ENCODE measurements at regions not wholly inside any gene's neighbourhood (a gene's known extent, or its start where the extent isn't known, plus 50 kb on each side); places are given as distances from the start of the nearest gene placed in this dataset.

DNA sequence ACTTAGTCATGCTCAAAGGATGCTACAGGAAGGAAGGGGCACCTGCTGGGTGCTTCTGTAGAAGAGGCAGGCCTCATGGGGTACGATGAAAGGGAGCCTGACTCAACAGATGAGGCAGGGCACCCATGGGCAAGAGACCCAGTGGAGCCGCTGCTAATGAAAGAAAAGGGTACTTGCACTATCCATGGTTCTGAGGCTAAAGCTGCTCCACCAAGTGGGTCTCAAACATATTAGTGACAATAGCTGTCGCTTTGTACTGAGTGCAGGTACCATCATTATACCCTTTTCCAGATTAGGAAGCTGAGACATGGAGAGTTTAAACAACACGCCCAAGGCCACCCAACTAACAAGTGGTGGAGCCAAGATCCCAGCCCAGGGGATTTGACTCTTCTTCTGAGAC lies 127.5 kb upstream of the SERPIND1 start:
- no peaks in the 10 kb centered on the region for H3K27me3 ChIP-seq (replicated peaks; ENCODE audit: insufficient read depth, low read depth, low read length, poor library complexity)
- no peak overlapping the region for H3K27ac ChIP-seq (ENCODE audit: low read depth, low read length, poor library complexity, severe bottlenecking)
- ChIA-PET POLR2A (ENCODE audit: low non-redundant PET) (no interaction called here), CTCF (no interaction called here)
- no TSS peak for BruUV-seq (replicated peaks)
- no peaks in the 10 kb centered on the region for H3K4me1 ChIP-seq (ENCODE audit: insufficient read depth, low read length, poor library complexity, severe bottlenecking)
- no peaks in the 10 kb centered on the region for H3K36me3 ChIP-seq (ENCODE audit: insufficient read depth, low read length, poor library complexity, severe bottlenecking)
- intact Hi-C loops (cut with micrococcal nuclease; ENCODE audit: unreplicated experiment), result no loop called here
- H3K4me3 ChIP-seq (ENCODE audit: low read depth, low read length, poor library complexity, severe bottlenecking), result no peak overlapping the region
- DNase-seq (ENCODE audit: low spot score), result no peak
- H3K9me3 ChIP-seq (ENCODE audit: low read depth, low read length, poor library complexity, severe bottlenecking), result no peaks in the 10 kb centered on the region
- TF ChIP-seq, protein P1, sequence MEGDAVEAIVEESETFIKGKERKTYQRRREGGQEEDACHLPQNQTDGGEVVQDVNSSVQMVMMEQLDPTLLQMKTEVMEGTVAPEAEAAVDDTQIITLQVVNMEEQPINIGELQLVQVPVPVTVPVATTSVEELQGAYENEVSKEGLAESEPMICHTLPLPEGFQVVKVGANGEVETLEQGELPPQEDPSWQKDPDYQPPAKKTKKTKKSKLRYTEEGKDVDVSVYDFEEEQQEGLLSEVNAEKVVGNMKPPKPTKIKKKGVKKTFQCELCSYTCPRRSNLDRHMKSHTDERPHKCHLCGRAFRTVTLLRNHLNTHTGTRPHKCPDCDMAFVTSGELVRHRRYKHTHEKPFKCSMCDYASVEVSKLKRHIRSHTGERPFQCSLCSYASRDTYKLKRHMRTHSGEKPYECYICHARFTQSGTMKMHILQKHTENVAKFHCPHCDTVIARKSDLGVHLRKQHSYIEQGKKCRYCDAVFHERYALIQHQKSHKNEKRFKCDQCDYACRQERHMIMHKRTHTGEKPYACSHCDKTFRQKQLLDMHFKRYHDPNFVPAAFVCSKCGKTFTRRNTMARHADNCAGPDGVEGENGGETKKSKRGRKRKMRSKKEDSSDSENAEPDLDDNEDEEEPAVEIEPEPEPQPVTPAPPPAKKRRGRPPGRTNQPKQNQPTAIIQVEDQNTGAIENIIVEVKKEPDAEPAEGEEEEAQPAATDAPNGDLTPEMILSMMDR (conservative IDR thresholded peaks at IDR 0.05; ENCODE audit: low read depth, low read length), result no peak
- no peak for TF ChIP-seq EZH2 (IDR thresholded peaks at IDR 0.05; ENCODE audit: borderline replicate concordance, low read depth, low read length, poor library complexity, severe bottlenecking)

DNA sequence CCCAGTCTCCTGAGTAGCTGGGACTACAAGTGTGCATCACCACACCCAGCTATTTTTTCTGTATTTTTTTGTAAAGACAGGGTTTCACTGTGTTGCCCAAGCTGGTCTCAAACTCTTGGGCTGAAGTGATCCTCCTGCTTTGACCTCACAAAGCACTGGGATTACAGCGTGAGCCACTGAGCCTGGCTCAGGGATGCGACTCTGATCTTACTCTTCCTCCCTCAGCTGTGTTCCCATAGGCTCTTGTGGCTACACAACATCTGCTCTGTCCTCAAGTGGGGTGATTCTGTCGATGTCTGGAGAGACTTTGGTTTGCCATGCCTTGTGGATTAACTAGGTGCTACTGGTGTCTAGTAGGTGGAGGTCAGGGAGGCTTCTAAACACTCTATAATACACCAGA lies 127.0 kb upstream of the SERPIND1 start:
- ChIA-PET POLR2A (ENCODE audit: low non-redundant PET) (no interaction called here), CTCF (no interaction called here)
- no TSS peak for BruUV-seq (replicated peaks)
- TF ChIP-seq EZH2 (IDR thresholded peaks at IDR 0.05; ENCODE audit: borderline replicate concordance, low read depth, low read length, poor library complexity, severe bottlenecking), result no peak
- TF ChIP-seq, protein P1 (conservative IDR thresholded peaks at IDR 0.05; ENCODE audit: low read depth, low read length), result no peak
- Histone ChIP-seq H3K27ac (ENCODE audit: low read depth, low read length, poor library complexity, severe bottlenecking) (no peak overlapping the region), H3K27me3 (replicated peaks; ENCODE audit: insufficient read depth, low read depth, low read length, poor library complexity) (no peaks in the 10 kb centered on the region), H3K36me3 (ENCODE audit: insufficient read depth, low read length, poor library complexity, severe bottlenecking) (no peaks in the 10 kb centered on the region), H3K4me3 (ENCODE audit: low read depth, low read length, poor library complexity, severe bottlenecking) (no peak overlapping the region), H3K4me1 (ENCODE audit: insufficient read depth, low read length, poor library complexity, severe bottlenecking) (no peaks in the 10 kb centered on the region), H3K9me3 (ENCODE audit: low read depth, low read length, poor library complexity, severe bottlenecking) (no peaks in the 10 kb centered on the region)
- no peak for DNase-seq (ENCODE audit: low spot score)
- intact Hi-C loops (cut with micrococcal nuclease; ENCODE audit: unreplicated experiment), result no loop called here

DNA sequence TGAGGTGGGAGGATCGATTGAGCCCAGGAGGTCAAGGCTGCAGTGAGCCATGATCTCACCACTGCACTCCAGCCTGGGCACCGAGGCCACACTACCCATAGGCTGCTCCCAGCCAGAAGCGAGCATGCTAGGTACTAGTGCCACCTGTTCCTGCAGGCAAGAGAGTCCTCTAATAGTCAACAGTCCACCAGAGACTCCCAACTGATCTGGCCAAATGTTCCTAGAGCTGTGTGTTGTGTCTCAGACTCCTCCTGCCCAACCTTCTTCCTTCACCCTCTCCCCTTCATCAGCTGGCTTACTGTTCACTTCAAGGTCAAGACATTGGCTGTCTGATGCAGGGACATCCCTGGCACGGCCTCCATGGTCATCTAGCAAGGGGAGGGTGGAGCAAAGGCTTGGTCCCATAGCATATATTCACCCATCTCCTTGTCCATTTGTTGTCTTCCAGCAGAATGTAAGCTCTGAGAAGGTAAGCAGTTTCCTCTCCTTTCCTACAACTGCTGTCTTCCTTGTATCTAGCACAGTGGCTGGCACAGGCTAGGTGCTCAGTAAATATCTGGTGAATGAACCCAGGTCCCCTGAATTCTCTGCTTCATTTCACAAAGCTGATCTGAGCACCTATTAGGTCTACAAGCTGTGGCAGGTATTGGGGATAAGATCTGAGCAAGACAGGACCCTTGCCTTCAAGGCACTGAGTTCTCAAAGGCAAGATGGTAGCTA lies 126.2 kb upstream of the SERPIND1 start:
- intact Hi-C loops (cut with micrococcal nuclease; ENCODE audit: unreplicated experiment), result no loop called here
- TF ChIP-seq, protein P1 (conservative IDR thresholded peaks at IDR 0.05; ENCODE audit: low read depth, low read length), result no peak
- no peak for TF ChIP-seq EZH2 (IDR thresholded peaks at IDR 0.05; ENCODE audit: borderline replicate concordance, low read depth, low read length, poor library complexity, severe bottlenecking)
- CTCF ChIA-PET, result interaction anchor here (0.6 kb wide), 1 partner anchor 551 kb away, joined by 3 read pairs; no protein-coding TSS in a partner anchor
- BruUV-seq (replicated peaks), result no TSS peak
- Histone ChIP-seq H3K4me1 (ENCODE audit: insufficient read depth, low read length, poor library complexity, severe bottlenecking) (no peaks in the 10 kb centered on the region), H3K36me3 (ENCODE audit: insufficient read depth, low read length, poor library complexity, severe bottlenecking) (no peaks in the 10 kb centered on the region), H3K9me3 (ENCODE audit: low read depth, low read length, poor library complexity, severe bottlenecking) (no peaks in the 10 kb centered on the region), H3K4me3 (ENCODE audit: low read depth, low read length, poor library complexity, severe bottlenecking) (no peak overlapping the region), H3K27ac (ENCODE audit: low read depth, low read length, poor library complexity, severe bottlenecking) (no peak overlapping the region), H3K27me3 (replicated peaks; ENCODE audit: insufficient read depth, low read depth, low read length, poor library complexity) (no peaks in the 10 kb centered on the region)
- POLR2A ChIA-PET (ENCODE audit: low non-redundant PET), result no interaction called here
- no peak for DNase-seq (ENCODE audit: low spot score)

Measured in A673 (cell line).